D721Med (cell line): ENCODE measurements at regions not wholly inside any gene's neighbourhood (a gene's known extent, or its start where the extent isn't known, plus 50 kb on each side); places are given as distances from the start of the nearest gene placed in this dataset.

Experiments
- DNase-seq: peaks from one replicate; pipeline ENCODE4 v3.0.0; 2011; ENCODE audit warnings: low spot score; ENCODE audit not compliant: insufficient read length
- FAIRE-seq: peaks from 2 replicates; lab custom pipeline; 2011; peaks lifted over from hg19 to GRCh38; lab: Jason Lieb, UNC
- TF ChIP-seq, protein P1 (sequence below): IDR thresholded peaks from 2 replicates; pipeline ENCODE4 v1.5.1; 2012; ENCODE audit warnings: mild to moderate bottlenecking, control low read depth; ENCODE audit not compliant: insufficient read depth; ENCODE audit errors: missing control alignments

DNA sequence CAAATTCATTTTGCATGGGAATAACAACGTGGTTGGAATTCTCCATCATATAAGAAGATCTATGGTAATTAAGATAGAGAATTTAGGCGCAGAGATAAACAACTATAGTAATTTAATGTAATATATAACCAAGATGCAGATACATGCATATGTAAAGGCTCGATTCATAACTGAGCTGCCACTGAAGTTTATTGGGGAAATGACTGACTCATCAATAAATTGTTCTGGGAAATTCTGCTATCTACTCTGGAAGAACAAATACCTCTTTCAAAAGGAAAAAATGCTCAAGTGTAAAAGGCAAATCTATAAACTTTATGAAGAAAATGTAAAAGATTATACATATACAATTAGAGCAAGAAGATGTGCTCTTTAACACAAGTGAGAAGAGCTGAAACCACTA, 596.4 kb downstream of the MMUT start:
- FAIRE-seq = no peak
- no peak for DNase-seq
- TF ChIP-seq, protein P1, sequence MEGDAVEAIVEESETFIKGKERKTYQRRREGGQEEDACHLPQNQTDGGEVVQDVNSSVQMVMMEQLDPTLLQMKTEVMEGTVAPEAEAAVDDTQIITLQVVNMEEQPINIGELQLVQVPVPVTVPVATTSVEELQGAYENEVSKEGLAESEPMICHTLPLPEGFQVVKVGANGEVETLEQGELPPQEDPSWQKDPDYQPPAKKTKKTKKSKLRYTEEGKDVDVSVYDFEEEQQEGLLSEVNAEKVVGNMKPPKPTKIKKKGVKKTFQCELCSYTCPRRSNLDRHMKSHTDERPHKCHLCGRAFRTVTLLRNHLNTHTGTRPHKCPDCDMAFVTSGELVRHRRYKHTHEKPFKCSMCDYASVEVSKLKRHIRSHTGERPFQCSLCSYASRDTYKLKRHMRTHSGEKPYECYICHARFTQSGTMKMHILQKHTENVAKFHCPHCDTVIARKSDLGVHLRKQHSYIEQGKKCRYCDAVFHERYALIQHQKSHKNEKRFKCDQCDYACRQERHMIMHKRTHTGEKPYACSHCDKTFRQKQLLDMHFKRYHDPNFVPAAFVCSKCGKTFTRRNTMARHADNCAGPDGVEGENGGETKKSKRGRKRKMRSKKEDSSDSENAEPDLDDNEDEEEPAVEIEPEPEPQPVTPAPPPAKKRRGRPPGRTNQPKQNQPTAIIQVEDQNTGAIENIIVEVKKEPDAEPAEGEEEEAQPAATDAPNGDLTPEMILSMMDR = no peak

DNA sequence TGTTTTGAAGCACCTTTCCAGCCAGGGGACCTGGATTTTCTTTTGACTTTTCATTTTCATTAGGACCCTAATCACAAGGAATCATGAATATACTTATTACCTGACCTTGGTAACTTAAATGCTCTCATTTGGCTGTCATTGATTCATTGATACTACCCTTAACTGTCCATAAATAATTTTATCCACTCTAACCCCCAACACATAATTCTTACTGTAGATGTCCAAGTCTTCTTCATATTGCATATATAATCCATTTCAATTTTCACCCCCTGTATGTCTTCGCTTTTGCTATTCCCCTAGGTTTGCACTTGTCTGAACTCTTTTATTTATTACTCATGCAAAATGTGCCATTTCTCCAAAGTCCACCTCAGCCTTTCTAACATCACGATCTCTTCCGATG, 602.9 kb downstream of the MMUT start:
- no peak for FAIRE-seq
- no peak for DNase-seq
- TF ChIP-seq, protein P1 = no peak

DNA sequence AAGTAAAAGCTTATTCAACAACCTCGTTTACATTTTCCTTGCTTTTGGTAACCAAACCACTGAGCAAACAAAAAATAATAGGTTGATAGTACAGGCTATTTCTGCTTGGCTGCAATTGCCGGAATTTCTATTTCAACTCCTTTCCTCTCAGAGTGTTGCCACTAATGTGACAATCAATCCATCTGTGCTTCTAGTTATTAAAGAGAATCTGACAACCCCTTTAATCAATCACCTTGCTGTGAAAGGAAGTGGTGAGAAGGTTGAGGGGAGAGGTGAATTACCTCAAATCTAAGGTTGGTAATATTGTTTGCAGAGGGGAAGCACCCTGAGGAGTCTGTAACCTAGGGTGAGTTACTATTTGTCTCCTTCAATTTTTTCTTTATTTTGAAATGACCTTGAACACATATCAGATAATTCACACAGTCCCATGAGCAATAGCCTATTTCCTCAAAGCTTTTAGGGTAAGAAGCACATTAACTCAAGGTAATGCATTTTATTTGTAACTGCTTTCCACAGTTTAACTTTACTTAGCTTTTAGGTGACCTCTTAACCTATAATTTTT, 603.4 kb downstream of the MMUT start:
- DNase-seq (no peak), FAIRE-seq (no peak)
- TF ChIP-seq, protein P1 = no peak

DNA sequence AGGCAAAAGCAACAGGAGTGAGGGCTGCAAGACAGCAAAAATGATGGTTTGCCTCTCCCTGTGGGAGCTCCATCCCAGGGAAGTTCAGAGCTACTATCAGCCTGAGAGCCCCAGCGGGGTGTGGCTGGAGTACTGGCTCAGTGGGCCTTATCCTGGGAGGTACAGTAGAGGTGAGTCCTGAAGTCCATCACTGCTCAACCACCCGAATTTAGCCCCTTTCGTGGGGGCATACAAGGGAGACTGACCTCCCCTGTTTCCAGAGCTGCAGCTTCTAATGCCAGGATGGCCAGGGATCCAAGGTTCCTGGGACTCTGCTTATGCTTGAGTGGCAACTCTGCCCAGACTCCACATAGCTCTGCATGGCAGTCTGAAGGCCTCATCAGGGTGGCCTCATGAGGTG, 617.8 kb downstream of the MMUT start:
- DNase-seq (no peak), FAIRE-seq (no peak)
- TF ChIP-seq, protein P1 = no peak

DNA sequence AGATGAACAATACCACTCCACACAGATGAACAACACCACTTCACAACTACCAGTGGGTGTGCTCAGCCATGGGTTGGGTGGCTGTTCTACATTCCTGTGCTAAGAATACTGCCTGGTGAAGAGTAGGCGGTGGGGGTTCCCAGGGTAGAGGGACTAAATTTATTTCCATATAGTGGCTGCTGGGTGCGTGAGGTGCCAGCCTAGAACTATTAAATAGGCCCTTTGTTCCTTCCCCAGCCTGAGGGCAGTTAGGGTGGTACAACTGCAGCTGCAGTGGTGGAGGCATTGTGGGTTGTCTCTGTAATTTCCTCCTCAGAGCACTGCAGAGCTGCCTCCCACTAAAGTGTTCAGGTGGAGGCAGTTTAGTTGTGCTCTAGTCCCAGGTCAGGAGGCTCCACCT, 618.4 kb downstream of the MMUT start:
- TF ChIP-seq, protein P1 = no peak
- FAIRE-seq (no peak), DNase-seq (no peak)

DNA sequence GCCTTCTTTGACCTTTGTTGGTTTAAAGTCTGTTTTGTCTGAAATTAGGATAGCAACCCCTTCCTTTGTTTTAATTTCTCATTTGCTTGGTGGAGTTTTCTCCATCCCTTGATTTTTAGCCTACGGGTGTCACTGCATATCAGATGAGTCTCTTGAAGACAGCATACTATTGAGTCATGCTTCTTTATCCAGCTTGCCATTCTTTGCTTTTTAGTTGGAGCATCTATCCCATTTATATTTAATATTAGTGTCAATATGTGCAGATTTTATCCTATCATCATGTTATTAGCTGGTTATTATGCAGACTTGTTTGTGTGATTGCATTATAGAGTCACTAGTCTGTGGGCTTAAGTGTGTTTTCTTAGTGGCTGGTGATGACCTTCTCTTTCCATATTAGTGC, 622.2 kb downstream of the MMUT start:
- FAIRE-seq (no peak), DNase-seq (no peak)
- TF ChIP-seq, protein P1 = no peak

DNA sequence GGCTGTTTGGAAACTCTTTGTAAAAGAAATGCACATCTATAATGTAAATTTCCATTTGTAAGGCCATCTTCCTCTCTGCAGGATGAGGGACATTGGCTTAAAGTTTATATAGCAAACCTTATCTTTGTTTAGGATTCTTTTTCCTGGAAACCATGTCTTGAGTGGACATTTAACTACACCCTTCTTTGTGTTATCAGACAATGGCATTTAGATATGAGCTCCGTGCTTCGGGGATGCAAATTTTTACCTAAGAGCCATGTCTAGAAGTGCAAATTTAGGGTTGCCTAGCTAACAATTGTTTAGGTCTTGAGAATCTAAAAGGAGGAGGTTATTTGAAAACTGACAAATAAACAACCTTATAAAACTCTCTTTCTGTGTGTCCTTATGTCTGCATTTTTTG, 623.8 kb downstream of the MMUT start:
- FAIRE-seq = no peak
- TF ChIP-seq, protein P1 = no peak
- no peak for DNase-seq
